ENCODE measurements at regions not wholly inside any gene's neighbourhood (a gene's known extent, or its start where the extent isn't known, plus 50 kb on each side); places are given as distances from the start of the nearest gene placed in this dataset.

GRCh38 chr10:89829262-89829886 is 128.0 kb downstream of the KIF20B start:
- no peak for DNase-seq (ENCODE audit: low read depth in 2 of 2)
- Histone ChIP-seq H4K20me1 (ENCODE audit: control insufficient read depth, extremely low read depth, insufficient read depth, low read length) (no peaks in the 10 kb centered on the region), H2AFZ (ENCODE audit: low read length) (no peak overlapping the region), H3K9ac (ENCODE audit: insufficient read depth, low read length) (no peak overlapping the region), H3K79me2 (ENCODE audit: control insufficient read depth, insufficient read depth, low read length) (no peaks in the 10 kb centered on the region), H3K27ac (ENCODE audit: insufficient read depth, low read length) (no peak overlapping the region), H3K9me3 (ENCODE audit: control insufficient read depth, insufficient read depth, low read depth, low read length) (no peaks in the 10 kb centered on the region), H3K4me1 (ENCODE audit: control insufficient read depth, extremely low read depth, insufficient read depth, low read length) (no peaks in the 10 kb centered on the region), H3K27me3 (ENCODE audit: control insufficient read depth, insufficient read depth, low read length) (no peaks in the 10 kb centered on the region), H3K4me3 (replicated peaks in 1 of 4; ENCODE audit: control extremely low read depth in 1 of 4, insufficient read depth in 1 of 4, low read depth in 3 of 4, low read length in 4 of 4) (no peak overlapping the region), H3K4me2 (ENCODE audit: extremely low read depth, insufficient read depth, low read length) (no peak overlapping the region), H3K36me3 (ENCODE audit: control insufficient read depth, insufficient read depth, low read length) (no peaks in the 10 kb centered on the region)
- no peak for TF ChIP-seq CTCF (conservative IDR thresholded peaks at IDR 0.05 in 1 of 2, IDR thresholded peaks at IDR 0.05 in 1 of 2; ENCODE audit: low read depth in 1 of 2, low read length in 2 of 2)
- no peak for TF ChIP-seq EZH2 (IDR thresholded peaks at IDR 0.05; ENCODE audit: low read length, missing control alignments)

GRCh38 chr10:89829887-89830269 is 128.5 kb downstream of the KIF20B start:
- no peak for DNase-seq (ENCODE audit: low read depth in 2 of 2)
- no peak overlapping the region for H3K27ac ChIP-seq (ENCODE audit: insufficient read depth, low read length)
- H3K36me3 ChIP-seq (ENCODE audit: control insufficient read depth, insufficient read depth, low read length) = no peaks in the 10 kb centered on the region
- H2AFZ ChIP-seq (ENCODE audit: low read length) = no peak overlapping the region
- H3K27me3 ChIP-seq (ENCODE audit: control insufficient read depth, insufficient read depth, low read length) = no peaks in the 10 kb centered on the region
- H3K4me2 ChIP-seq (ENCODE audit: extremely low read depth, insufficient read depth, low read length) = no peak overlapping the region
- no peaks in the 10 kb centered on the region for H4K20me1 ChIP-seq (ENCODE audit: control insufficient read depth, extremely low read depth, insufficient read depth, low read length)
- no peak for TF ChIP-seq CTCF (conservative IDR thresholded peaks at IDR 0.05 in 1 of 2, IDR thresholded peaks at IDR 0.05 in 1 of 2; ENCODE audit: low read depth in 1 of 2, low read length in 2 of 2)
- TF ChIP-seq EZH2 (IDR thresholded peaks at IDR 0.05; ENCODE audit: low read length, missing control alignments) = no peak
- no peaks in the 10 kb centered on the region for H3K4me1 ChIP-seq (ENCODE audit: control insufficient read depth, extremely low read depth, insufficient read depth, low read length)
- H3K9ac ChIP-seq (ENCODE audit: insufficient read depth, low read length) = no peak overlapping the region
- no peaks in the 10 kb centered on the region for H3K9me3 ChIP-seq (ENCODE audit: control insufficient read depth, insufficient read depth, low read depth, low read length)
- H3K4me3 ChIP-seq (replicated peaks in 1 of 4; ENCODE audit: control extremely low read depth in 1 of 4, insufficient read depth in 1 of 4, low read depth in 3 of 4, low read length in 4 of 4) = no peak overlapping the region
- no peaks in the 10 kb centered on the region for H3K79me2 ChIP-seq (ENCODE audit: control insufficient read depth, insufficient read depth, low read length)

GRCh38 chr10:89830624-89831023 is 129.2 kb downstream of the KIF20B start:
- Histone ChIP-seq H3K9ac (ENCODE audit: insufficient read depth, low read length) (no peak overlapping the region), H3K4me3 (replicated peaks in 1 of 4; ENCODE audit: control extremely low read depth in 1 of 4, insufficient read depth in 1 of 4, low read depth in 3 of 4, low read length in 4 of 4) (no peak overlapping the region), H3K36me3 (ENCODE audit: control insufficient read depth, insufficient read depth, low read length) (no peaks in the 10 kb centered on the region), H3K9me3 (ENCODE audit: control insufficient read depth, insufficient read depth, low read depth, low read length) (no peaks in the 10 kb centered on the region), H3K79me2 (ENCODE audit: control insufficient read depth, insufficient read depth, low read length) (no peaks in the 10 kb centered on the region), H3K4me1 (ENCODE audit: control insufficient read depth, extremely low read depth, insufficient read depth, low read length) (no peaks in the 10 kb centered on the region), H2AFZ (ENCODE audit: low read length) (no peak overlapping the region), H3K27ac (ENCODE audit: insufficient read depth, low read length) (no peak overlapping the region), H4K20me1 (ENCODE audit: control insufficient read depth, extremely low read depth, insufficient read depth, low read length) (no peaks in the 10 kb centered on the region), H3K4me2 (ENCODE audit: extremely low read depth, insufficient read depth, low read length) (no peak overlapping the region), H3K27me3 (ENCODE audit: control insufficient read depth, insufficient read depth, low read length) (no peaks in the 10 kb centered on the region)
- no peak for TF ChIP-seq CTCF (conservative IDR thresholded peaks at IDR 0.05 in 1 of 2, IDR thresholded peaks at IDR 0.05 in 1 of 2; ENCODE audit: low read depth in 1 of 2, low read length in 2 of 2)
- TF ChIP-seq EZH2 (IDR thresholded peaks at IDR 0.05; ENCODE audit: low read length, missing control alignments) = no peak
- DNase-seq (ENCODE audit: low read depth in 2 of 2) = no peak

Measured in fibroblast of lung (primary cell).